ENCODE measurements at regions not wholly inside any gene's neighbourhood (a gene's known extent, or its start where the extent isn't known, plus 50 kb on each side); places are given as distances from the start of the nearest gene placed in this dataset.

- Histone ChIP-seq H4K20me1 (ENCODE audit: low read depth) (no peaks in the 10 kb centered on the region), H3K4me1 (no peaks in the 10 kb centered on the region), H3K4me3 (no peak overlapping the region), H3K36me3 (no peaks in the 10 kb centered on the region), H3K9ac (no peak overlapping the region), H3K79me2 (ENCODE audit: low read depth) (no peaks in the 10 kb centered on the region), H2AFZ (replicated peaks) (peak overlapping the region; percentile 21), H3K4me2 (no peak overlapping the region), H3F3A (ENCODE audit: low read depth) (no peaks in the 10 kb centered on the region), H3K27ac (no peak overlapping the region), H3K27me3 (no peaks in the 10 kb centered on the region), H3K9me3 (ENCODE audit: low read depth) (no peaks in the 10 kb centered on the region)
- Mint-ChIP-seq H3K4me1 (no peaks in the 10 kb centered on the region), H3K9me3 (peaks cover 6% of the 10 kb centered on the region), H3K27ac (no peak overlapping the region), H3K27me3 (ENCODE audit: insufficient read depth, low read depth) (peaks cover 10% of the 10 kb centered on the region), H3K36me3 (peaks cover 3% of the 10 kb centered on the region), H3K4me3 (no peak overlapping the region)
- TF ChIP-seq CTCF (IDR thresholded peaks at IDR 0.05): no peak
- TF ChIP-seq EZH2 (IDR thresholded peaks at IDR 0.05): no peak
- TF ChIP-seq EZH2phosphoT487 (IDR thresholded peaks at IDR 0.05): no peak
- DNase-seq (ENCODE audit: low spot score): no peak
Measured at GRCh38 chr4:156223985-156224384, 270.3 kb upstream of the CTSO start.

GRCh38 chr4:156217236-156217635, 263.6 kb upstream of the CTSO start:
- Mint-ChIP-seq H3K27me3 (ENCODE audit: insufficient read depth, low read depth) (peaks cover 6% of the 10 kb centered on the region), H3K27ac (no peak overlapping the region), H3K4me1 (no peaks in the 10 kb centered on the region), H3K36me3 (peaks cover 3% of the 10 kb centered on the region), H3K9me3 (peaks cover 11% of the 10 kb centered on the region), H3K4me3 (no peak overlapping the region)
- Histone ChIP-seq H3K79me2 (ENCODE audit: low read depth) (no peaks in the 10 kb centered on the region), H2AFZ (replicated peaks) (no peak overlapping the region), H3K9me3 (ENCODE audit: low read depth) (no peaks in the 10 kb centered on the region), H3F3A (ENCODE audit: low read depth) (no peaks in the 10 kb centered on the region), H3K27me3 (no peaks in the 10 kb centered on the region), H3K4me1 (no peaks in the 10 kb centered on the region), H3K4me2 (no peak overlapping the region), H3K27ac (no peak overlapping the region), H3K36me3 (no peaks in the 10 kb centered on the region), H4K20me1 (ENCODE audit: low read depth) (no peaks in the 10 kb centered on the region), H3K4me3 (no peak overlapping the region), H3K9ac (no peak overlapping the region)
- no peak for DNase-seq (ENCODE audit: low spot score)
- TF ChIP-seq EZH2phosphoT487 (IDR thresholded peaks at IDR 0.05) (no peak), EZH2 (IDR thresholded peaks at IDR 0.05) (no peak), CTCF (IDR thresholded peaks at IDR 0.05) (no peak)

- DNase-seq (ENCODE audit: low spot score): no peak
- no peaks in the 10 kb centered on the region for H3K9me3 Mint-ChIP-seq
- Histone ChIP-seq H3K4me3 (no peak overlapping the region), H3K4me1 (no peaks in the 10 kb centered on the region), H3K36me3 (no peaks in the 10 kb centered on the region), H3K9ac (no peak overlapping the region), H3K9me3 (ENCODE audit: low read depth) (no peaks in the 10 kb centered on the region), H4K20me1 (ENCODE audit: low read depth) (no peaks in the 10 kb centered on the region), H3F3A (ENCODE audit: low read depth) (no peaks in the 10 kb centered on the region), H3K79me2 (ENCODE audit: low read depth) (no peaks in the 10 kb centered on the region), H3K27ac (no peak overlapping the region), H3K27me3 (no peaks in the 10 kb centered on the region), H3K4me2 (no peak overlapping the region), H2AFZ (replicated peaks) (no peak overlapping the region)
- no peaks in the 10 kb centered on the region for H3K27me3 Mint-ChIP-seq (ENCODE audit: insufficient read depth, low read depth)
- TF ChIP-seq CTCF (IDR thresholded peaks at IDR 0.05): no peak
- no peak for TF ChIP-seq EZH2phosphoT487 (IDR thresholded peaks at IDR 0.05)
- TF ChIP-seq EZH2 (IDR thresholded peaks at IDR 0.05): no peak
- H3K4me1 Mint-ChIP-seq: no peaks in the 10 kb centered on the region
- no peak overlapping the region for H3K27ac Mint-ChIP-seq
- H3K36me3 Mint-ChIP-seq: peaks cover 6% of the 10 kb centered on the region
- H3K4me3 Mint-ChIP-seq: no peak overlapping the region
Measured at GRCh38 chr4:156201050-156201449, 247.4 kb upstream of the CTSO start.

All from neural progenitor cell (in vitro differentiated cells).